SJSA1 (cell line): ENCODE measurements at regions not wholly inside any gene's neighbourhood (a gene's known extent, or its start where the extent isn't known, plus 50 kb on each side); places are given as distances from the start of the nearest gene placed in this dataset.
"Not testable (repeated sequence)": the region's sequence is repeated elsewhere in the genome, so short reads cannot be mapped to it uniquely, and the experiment has no call there.

Experiments
- DNase-seq, 2 experiments: peaks; one replicate each; pipeline ENCODE4 v3.0.0-alpha.2; 2015 to 2020; ENCODE audit warnings: low spot score in 2 of 2, low read depth in 1 of 2
- H3K27ac ChIP-seq: fragments of 250-450 bp; sonication (Bioruptor Pico); 2 replicates; pipeline ENCODE4 v1.5.1; 2020; ENCODE audit warnings: mild to moderate bottlenecking, moderate library complexity
- H3K27me3 ChIP-seq: fragments of 250-450 bp; sonication (Bioruptor Pico); replicated peaks from 2 replicates; pipeline ENCODE4 v1.5.1; 2020; ENCODE audit warnings: mild to moderate bottlenecking, moderate library complexity
- H3K36me3 ChIP-seq: fragments of 250-450 bp; sonication (Bioruptor Pico); 2 replicates; pipeline ENCODE4 v1.5.1; 2020; ENCODE audit warnings: mild to moderate bottlenecking
- H3K4me1 ChIP-seq: fragments of 250-450 bp; sonication (Bioruptor Pico); replicated peaks from 2 replicates; pipeline ENCODE4 v1.6.1; 2021; ENCODE audit warnings: mild to moderate bottlenecking
- H3K4me3 ChIP-seq: fragments of 250-450 bp; sonication (Bioruptor Pico); 2 replicates; pipeline ENCODE4 v1.5.1; 2020; ENCODE audit warnings: mild to moderate bottlenecking
- H3K9me3 ChIP-seq: fragments of 250-450 bp; sonication (Bioruptor Pico); replicated peaks from 2 replicates; pipeline ENCODE4 v1.5.1; 2020; ENCODE audit warnings: mild to moderate bottlenecking

- Histone ChIP-seq H3K9me3 (no peaks in the 10 kb centered on the region), H3K27me3 (no peaks in the 10 kb centered on the region), H3K27ac (no peak overlapping the region), H3K4me1 (peaks cover 14% of the 10 kb centered on the region), H3K4me3 (no peak overlapping the region), H3K36me3 (no peaks in the 10 kb centered on the region)
- DNase-seq, result no peak
Measured at GRCh38 chr5:123720339-123720738, 208.4 kb downstream of the CSNK1G3 start.

- no peak overlapping the region for H3K4me3 ChIP-seq
- DNase-seq, result no peak
- H3K27ac ChIP-seq, result no peak overlapping the region
- H3K4me1 ChIP-seq, result peaks cover 14% of the 10 kb centered on the region
- no peaks in the 10 kb centered on the region for H3K9me3 ChIP-seq
- H3K36me3 ChIP-seq, result no peaks in the 10 kb centered on the region
- H3K27me3 ChIP-seq, result no peaks in the 10 kb centered on the region
Measured at GRCh38 chr5:123719004-123719403, 207.0 kb downstream of the CSNK1G3 start.

GRCh38 chr5:123718238-123718637 lies 206.3 kb downstream of the CSNK1G3 start:
- H3K4me1 ChIP-seq, result peaks cover 14% of the 10 kb centered on the region
- no peaks in the 10 kb centered on the region for H3K9me3 ChIP-seq
- no peaks in the 10 kb centered on the region for H3K27me3 ChIP-seq
- H3K27ac ChIP-seq, result no peak overlapping the region
- H3K36me3 ChIP-seq, result no peaks in the 10 kb centered on the region
- no peak overlapping the region for H3K4me3 ChIP-seq
- no peak for DNase-seq

- no peaks in the 10 kb centered on the region for H3K9me3 ChIP-seq
- no peaks in the 10 kb centered on the region for H3K27me3 ChIP-seq
- DNase-seq, result peak in 1 of 2 experiments; percentile 18
- no peaks in the 10 kb centered on the region for H3K36me3 ChIP-seq
- no peak overlapping the region for H3K4me3 ChIP-seq
- no peak overlapping the region for H3K27ac ChIP-seq
- H3K4me1 ChIP-seq, result peaks cover 14% of the 10 kb centered on the region
Measured at GRCh38 chr5:123717139-123717538, 205.2 kb downstream of the CSNK1G3 start.

GRCh38 chr5:123710031-123710430 lies 198.1 kb downstream of the CSNK1G3 start:
- Histone ChIP-seq H3K4me3 (no peak overlapping the region), H3K4me1 (peaks cover 24% of the 10 kb centered on the region), H3K27ac (no peak overlapping the region), H3K36me3 (no peaks in the 10 kb centered on the region), H3K9me3 (no peaks in the 10 kb centered on the region), H3K27me3 (no peaks in the 10 kb centered on the region)
- no peak for DNase-seq

GRCh38 chr5:123709422-123709821 lies 197.4 kb downstream of the CSNK1G3 start:
- no peaks in the 10 kb centered on the region for H3K36me3 ChIP-seq

GRCh38 chr5:123708074-123708806 lies 196.3 kb downstream of the CSNK1G3 start:
- DNase-seq, result peak; percentile 79 to 95

More at GRCh38 chr5:123709422-123709821, 197.4 kb downstream of the CSNK1G3 start:
- Histone ChIP-seq H3K9me3 (no peaks in the 10 kb centered on the region), H3K4me3 (no peak overlapping the region), H3K4me1 (peaks cover 24% of the 10 kb centered on the region), H3K27me3 (no peaks in the 10 kb centered on the region), H3K27ac (peak overlapping the region; percentile 56; the same call in 1 of the 2 replicates)
- DNase-seq, result no peak

GRCh38 chr5:123706531-123706930 lies 194.6 kb downstream of the CSNK1G3 start:
- no peaks in the 10 kb centered on the region for H3K36me3 ChIP-seq
- H3K9me3 ChIP-seq, result no peaks in the 10 kb centered on the region
- H3K4me1 ChIP-seq, result peaks cover 28% of the 10 kb centered on the region
- no peaks in the 10 kb centered on the region for H3K27me3 ChIP-seq
- no peak for DNase-seq
- H3K4me3 ChIP-seq, result no peak overlapping the region
- no peak overlapping the region for H3K27ac ChIP-seq

More at GRCh38 chr5:123708074-123708806, 196.3 kb downstream of the CSNK1G3 start:
- Histone ChIP-seq H3K4me3 (no peak overlapping the region), H3K27me3 (no peaks in the 10 kb centered on the region), H3K27ac (peak overlapping the region; percentile 56), H3K9me3 (no peaks in the 10 kb centered on the region), H3K36me3 (no peaks in the 10 kb centered on the region), H3K4me1 (peaks cover 24% of the 10 kb centered on the region)

- Histone ChIP-seq H3K27me3 (no peaks in the 10 kb centered on the region), H3K9me3 (no peaks in the 10 kb centered on the region), H3K36me3 (no peaks in the 10 kb centered on the region), H3K4me1 (peaks cover 36% of the 10 kb centered on the region), H3K4me3 (no peak overlapping the region), H3K27ac (no peak overlapping the region)
- DNase-seq, result no peak
Measured at GRCh38 chr5:123705741-123706140, 193.8 kb downstream of the CSNK1G3 start.

GRCh38 chr5:123701511-123702200 lies 189.7 kb downstream of the CSNK1G3 start:
- 0 out of 2 replicates have a peak, but pooled peaks cover 5% of the 10 kb centered on the region for H3K36me3 ChIP-seq
- no peak for DNase-seq
- peaks cover 3% of the 10 kb centered on the region; the same call in 1 of the 2 replicates for H3K9me3 ChIP-seq
- H3K27ac ChIP-seq, result peak overlapping the region; percentile 96
- H3K4me3 ChIP-seq, result no peak overlapping the region
- peaks cover 27% of the 10 kb centered on the region for H3K4me1 ChIP-seq
- no peaks in the 10 kb centered on the region for H3K27me3 ChIP-seq

- H3K27me3 ChIP-seq, result no peaks in the 10 kb centered on the region
- peaks cover 3% of the 10 kb centered on the region; the same call in 1 of the 2 replicates for H3K9me3 ChIP-seq
- H3K36me3 ChIP-seq, result 0 out of 2 replicates have a peak, but pooled peaks cover 5% of the 10 kb centered on the region
- DNase-seq, result peak; percentile 87 to 98
- H3K27ac ChIP-seq, result peak overlapping the region; percentile 96
- peaks cover 27% of the 10 kb centered on the region for H3K4me1 ChIP-seq
- no peak overlapping the region for H3K4me3 ChIP-seq
Measured at GRCh38 chr5:123700624-123701287, 188.8 kb downstream of the CSNK1G3 start.

- Histone ChIP-seq H3K4me1 (peaks cover 27% of the 10 kb centered on the region), H3K27ac (peak overlapping the region; percentile 96), H3K36me3 (0 out of 2 replicates have a peak, but pooled peaks cover 5% of the 10 kb centered on the region), H3K4me3 (no peak overlapping the region), H3K27me3 (no peaks in the 10 kb centered on the region), H3K9me3 (peaks cover 3% of the 10 kb centered on the region; the same call in 1 of the 2 replicates)
- DNase-seq, result no peak
Measured at GRCh38 chr5:123699571-123699970, 187.6 kb downstream of the CSNK1G3 start.

- not testable (repeated sequence) for H3K4me3 ChIP-seq, H3K27ac ChIP-seq, DNase-seq, H3K27me3 ChIP-seq, H3K36me3 ChIP-seq, H3K9me3 ChIP-seq
- H3K4me1 ChIP-seq, result peaks cover 27% of the 10 kb centered on the region
Measured at GRCh38 chr5:123698937-123699336, 187.0 kb downstream of the CSNK1G3 start.
